ENCODE measurements at regions not wholly inside any gene's neighbourhood (a gene's known extent, or its start where the extent isn't known, plus 50 kb on each side); places are given as distances from the start of the nearest gene placed in this dataset.

- TF ChIP-seq POLR2AphosphoS5 (IDR thresholded peaks at IDR 0.05; ENCODE audit: insufficient read depth, low read depth, low read length) (no peak), MAX (IDR thresholded peaks at IDR 0.05; ENCODE audit: insufficient read depth, insufficient read length) (no peak)
Observed at GRCh38 chr2:193556766-193557470, 1362.2 kb upstream of the TMEFF2 start.

Data from endothelial cell of umbilical vein (primary cell).